Epithelial cell of esophagus (primary cell): ENCODE measurements at regions not wholly inside any gene's neighbourhood (a gene's known extent, or its start where the extent isn't known, plus 50 kb on each side); places are given as distances from the start of the nearest gene placed in this dataset.

Source experiments
- DNase-seq: peaks from one replicate; pipeline ENCODE4 v3.0.0; 2010; ENCODE audit warnings: low read depth
- H3K4me3 ChIP-seq: 2 replicates; pipeline ENCODE4 v1.5.1; 2011; ENCODE audit warnings: mild to moderate bottlenecking, low read length, control low read depth
- CTCF ChIP-seq: IDR thresholded peaks from 2 replicates; pipeline ENCODE4 v1.5.1; 2011; ENCODE audit warnings: low read depth, mild to moderate bottlenecking, low read length, control low read depth, inconsistent platforms; ENCODE audit not compliant: insufficient read depth; ENCODE audit errors: missing control alignments

- no peak for TF ChIP-seq CTCF
Observed at GRCh38 chr5:158140120-158140731, 281.3 kb upstream of the CLINT1 start.

GRCh38 chr5:158139161-158139560, 280.2 kb upstream of the CLINT1 start:
- DNase-seq, result peak; percentile 83
- no peak overlapping the region for H3K4me3 ChIP-seq
- TF ChIP-seq CTCF, result no peak

More at GRCh38 chr5:158140120-158140731, 281.3 kb upstream of the CLINT1 start:
- no peak for DNase-seq
- H3K4me3 ChIP-seq, result no peak overlapping the region

GRCh38 chr5:158135682-158136179, 276.8 kb upstream of the CLINT1 start:
- DNase-seq, result no peak
- H3K4me3 ChIP-seq, result no peak overlapping the region
- no peak for TF ChIP-seq CTCF

GRCh38 chr5:158133369-158133768, 274.4 kb upstream of the CLINT1 start:
- DNase-seq, result no peak
- no peak for TF ChIP-seq CTCF
- H3K4me3 ChIP-seq, result no peak overlapping the region

GRCh38 chr5:158127536-158127935, 268.6 kb upstream of the CLINT1 start:
- no peak for TF ChIP-seq CTCF
- no peak for DNase-seq
- no peak overlapping the region for H3K4me3 ChIP-seq

- no peak for DNase-seq
- H3K4me3 ChIP-seq, result no peak overlapping the region
- TF ChIP-seq CTCF, result no peak
Observed at GRCh38 chr5:158126442-158127405, 267.8 kb upstream of the CLINT1 start.
